ENCODE measurements at regions not wholly inside any gene's neighbourhood (a gene's known extent, or its start where the extent isn't known, plus 50 kb on each side); places are given as distances from the start of the nearest gene placed in this dataset.
A peak's percentile ranks its signal among the peaks of the same experiment; 100 is the strongest.
"Not testable (repeated sequence)": the region's sequence is repeated elsewhere in the genome, so short reads cannot be mapped to it uniquely, and the experiment has no call there.

GRCh38 chr14:71454010-71454409 is 478.2 kb upstream of the RGS6 start:
- ATAC-seq (no peak), DNase-seq (no peak)
- intact Hi-C loops (cut with DNase I), result no loop called here
- H3K4me1 ChIP-seq, result peaks cover 0 to 9% (median 0%) of the 10 kb centered on the region in 4 donors
- H3K9me3 ChIP-seq, result no peaks in the 10 kb centered on the region
- H3K36me3 ChIP-seq, result no peaks in the 10 kb centered on the region
- no peak overlapping the region for H3K4me3 ChIP-seq
- no peak for TF ChIP-seq POLR2A (IDR thresholded peaks at IDR 0.05)
- no peak overlapping the region for H3K27ac ChIP-seq
- WGBS (ENCODE audit: insufficient coverage, low coverage, low lambda C conversion rate, missing lambda C conversion rate), result 96% methylated on average over 2 of the region's 2 CpGs
- no peaks in the 10 kb centered on the region for H3K27me3 ChIP-seq

GRCh38 chr14:71454513-71455332 is 477.5 kb upstream of the RGS6 start:
- peak; percentile 61 to 96 (median 68) for ATAC-seq
- peak overlapping the region in 2 of 3 donors; percentile 6 to 12 for H3K27ac ChIP-seq

GRCh38 chr14:71460091-71460490 is 472.1 kb upstream of the RGS6 start:
- Histone ChIP-seq H3K4me3 (no peak overlapping the region), H3K9me3 (no peaks in the 10 kb centered on the region), H3K36me3 (no peaks in the 10 kb centered on the region), H3K4me1 (peaks cover 0 to 1% (median 0%) of the 10 kb centered on the region in 4 donors), H3K27ac (no peak overlapping the region), H3K27me3 (no peaks in the 10 kb centered on the region)
- no peak for TF ChIP-seq CTCF (IDR thresholded peaks at IDR 0.05)
- TF ChIP-seq POLR2A (IDR thresholded peaks at IDR 0.05), result no peak
- no peak for DNase-seq
- whole genome bisulfite sequencing (ENCODE audit: insufficient coverage, low coverage, low lambda C conversion rate, missing lambda C conversion rate), result 91% methylated on average over 6 of the region's 6 CpGs
- ATAC-seq, result no peak
- intact Hi-C loops (cut with DNase I), result no loop called here

More at GRCh38 chr14:71454513-71455332, 477.5 kb upstream of the RGS6 start:
- WGBS (ENCODE audit: insufficient coverage, low coverage, low lambda C conversion rate, missing lambda C conversion rate), result 60% methylated on average over 6 of the region's 6 CpGs
- Histone ChIP-seq H3K27me3 (no peaks in the 10 kb centered on the region), H3K4me3 (no peak overlapping the region), H3K4me1 (peaks cover 0 to 9% (median 0%) of the 10 kb centered on the region in 4 donors), H3K36me3 (no peaks in the 10 kb centered on the region), H3K9me3 (no peaks in the 10 kb centered on the region)
- no peak for DNase-seq
- TF ChIP-seq POLR2A (IDR thresholded peaks at IDR 0.05), result no peak
- TF ChIP-seq CTCF (IDR thresholded peaks at IDR 0.05), result no peak
- intact Hi-C loops (cut with DNase I), result no loop called here

GRCh38 chr14:71461617-71462016 is 470.6 kb upstream of the RGS6 start:
- 100% methylated on average over 1 of the region's 3 CpGs for WGBS (ENCODE audit: insufficient coverage, low coverage, low lambda C conversion rate, missing lambda C conversion rate)
- H3K9me3 ChIP-seq; H3K4me3 ChIP-seq; H3K27me3 ChIP-seq; intact Hi-C loops (cut with DNase I); H3K27ac ChIP-seq; H3K4me1 ChIP-seq; DNase-seq; ATAC-seq; H3K36me3 ChIP-seq: not testable (repeated sequence)

GRCh38 chr14:71463807-71464206 is 468.4 kb upstream of the RGS6 start:
- Histone ChIP-seq H3K4me3 (no peak overlapping the region), H3K9me3 (no peaks in the 10 kb centered on the region), H3K27me3 (no peaks in the 10 kb centered on the region), H3K27ac (no peak overlapping the region), H3K4me1 (no peaks in the 10 kb centered on the region), H3K36me3 (no peaks in the 10 kb centered on the region)
- TF ChIP-seq CTCF (IDR thresholded peaks at IDR 0.05) (no peak), POLR2A (IDR thresholded peaks at IDR 0.05) (no peak)
- intact Hi-C loops (cut with DNase I), result no loop called here
- ATAC-seq (no peak), DNase-seq (no peak)

All from right lobe of liver (tissue), 6 donors.